CD14-positive monocyte (primary cell): ENCODE measurements at regions not wholly inside any gene's neighbourhood (a gene's known extent, or its start where the extent isn't known, plus 50 kb on each side); places are given as distances from the start of the nearest gene placed in this dataset.

Source experiments
- DNase-seq, 3 donors: peaks; one replicate each; pipeline ENCODE4 v3.0.0-alpha.2; 2011 to 2022
- H2AFZ ChIP-seq: 2 replicates; pipeline ENCODE4 v1.6.0; 2012; ENCODE audit warnings: mild to moderate bottlenecking, low read depth, low read length, inconsistent platforms; ENCODE audit not compliant: insufficient read depth, poor library complexity, severe bottlenecking
- H3K27ac ChIP-seq, 2 donors: 1 replicate in 1 of 2; 2 replicates in 1 of 2; pipeline ENCODE4 v1.5.1; 2012 to 2013; ENCODE audit warnings: low read length in 2 of 2, control low read depth in 1 of 2, inconsistent platforms in 1 of 2, low read depth in 1 of 2, mild to moderate bottlenecking in 1 of 2
- H3K27me3 ChIP-seq, 2 donors: one replicate each; pipeline versions ENCODE4 v1.6.0 to v1.6.1; 2011 to 2013; ENCODE audit warnings: low read length in 2 of 2; ENCODE audit not compliant: control insufficient read depth in 2 of 2, insufficient read depth in 2 of 2
- H3K36me3 ChIP-seq, 2 donors: replicated peaks in 1 of 2; 1 replicate in 1 of 2; 2 replicates in 1 of 2; pipeline versions ENCODE4 v1.5.1 to v1.6.1; 2012 to 2013; ENCODE audit warnings: low read length in 2 of 2, control low read depth in 1 of 2, inconsistent platforms in 1 of 2, mild to moderate bottlenecking in 1 of 2; ENCODE audit not compliant: insufficient read depth in 2 of 2, control insufficient read depth in 1 of 2
- H3K4me1 ChIP-seq, 2 donors: 1 replicate in 1 of 2; 2 replicates in 1 of 2; pipeline versions ENCODE4 v1.5.1 to v1.6.1; 2012 to 2013; ENCODE audit warnings: low read length in 2 of 2, control low read depth in 1 of 2, inconsistent platforms in 1 of 2, mild to moderate bottlenecking in 1 of 2, moderate library complexity in 1 of 2; ENCODE audit not compliant: insufficient read depth in 2 of 2, control insufficient read depth in 1 of 2
- H3K4me2 ChIP-seq: replicated peaks from 2 replicates; pipeline ENCODE3; 2012; ENCODE audit warnings: low read length, moderate library complexity, mild to moderate bottlenecking; ENCODE audit not compliant: poor library complexity, severe bottlenecking; ENCODE audit errors: extremely low read depth
- H3K4me3 ChIP-seq, 3 experiments: fragments of 200-600 bp in 1 of 3; sonication (generic) in 1 of 3; replicated peaks in 1 of 3; 1 replicate in 2 of 3; 2 replicates in 1 of 3; pipeline ENCODE4 v1.5.1; 2011 to 2013; ENCODE audit warnings: low read length in 3 of 3, mild to moderate bottlenecking in 3 of 3, control low read depth in 2 of 3, low read depth in 2 of 3, inconsistent platforms in 1 of 3, moderate library complexity in 1 of 3
- H3K79me2 ChIP-seq: 2 replicates; pipeline ENCODE4 v1.6.0; 2012; ENCODE audit warnings: mild to moderate bottlenecking, control low read depth, inconsistent platforms, low read length, moderate library complexity; ENCODE audit not compliant: insufficient read depth
- H3K9ac ChIP-seq: 2 replicates; pipeline ENCODE4 v1.6.0; 2017; ENCODE audit warnings: low read length, mild to moderate bottlenecking; ENCODE audit not compliant: insufficient read depth, poor library complexity, severe bottlenecking
- H3K9me3 ChIP-seq, 2 donors: replicated peaks in 1 of 2; 1 replicate in 1 of 2; 2 replicates in 1 of 2; pipeline versions ENCODE4 v1.5.1 to v1.6.1; 2012 to 2013; ENCODE audit warnings: low read length in 2 of 2, control low read depth in 1 of 2; ENCODE audit not compliant: control insufficient read depth in 1 of 2, insufficient read depth in 1 of 2
- H4K20me1 ChIP-seq: 2 replicates; pipeline ENCODE4 v1.6.0; 2012; ENCODE audit warnings: mild to moderate bottlenecking, low read length, control low read depth, moderate library complexity; ENCODE audit not compliant: insufficient read depth
- H3K27ac Mint-ChIP-seq, 7 donors: one replicate each; pipeline ENCODE4 v1.8.0; 2020; ENCODE audit warnings: mild to moderate bottlenecking in 7 of 7, mixed read lengths in 7 of 7, moderate library complexity in 6 of 7, inconsistent platforms in 2 of 7
- H3K27me3 Mint-ChIP-seq, 3 donors: one replicate each; pipeline ENCODE4 v1.8.0; 2021 to 2022; ENCODE audit warnings: low read depth in 3 of 3, mild to moderate bottlenecking in 3 of 3, mixed read lengths in 3 of 3, moderate library complexity in 3 of 3, inconsistent platforms in 1 of 3
- H3K36me3 Mint-ChIP-seq, 2 donors: one replicate each; pipeline ENCODE4 v1.8.0; 2020; ENCODE audit warnings: mixed read lengths in 2 of 2, inconsistent platforms in 1 of 2, mild to moderate bottlenecking in 1 of 2
- H3K4me1 Mint-ChIP-seq: one replicate; pipeline ENCODE4 v1.8.0; 2020; ENCODE audit warnings: mild to moderate bottlenecking, mixed read lengths
- H3K4me3 Mint-ChIP-seq, 2 donors: one replicate each; pipeline ENCODE4 v1.8.0; 2020; ENCODE audit warnings: mild to moderate bottlenecking in 2 of 2, mixed read lengths in 2 of 2, moderate library complexity in 1 of 2
- H3K9me3 Mint-ChIP-seq, 7 donors: one replicate each; pipeline ENCODE4 v1.8.0; 2020 to 2022; ENCODE audit warnings: mixed read lengths in 7 of 7, mild to moderate bottlenecking in 6 of 7, moderate library complexity in 6 of 7, inconsistent platforms in 2 of 7
- CTCF ChIP-seq: fragments of 200-600 bp; IDR thresholded peaks from one replicate; pipeline ENCODE4 v1.8.0; 2022; ENCODE audit warnings: antibody characterized with exemption, mild to moderate bottlenecking
- WGBS: methylation state at CpG from one replicate; pipeline ENCODE4 v1.1.5; 2013; ENCODE audit warnings: missing lambda C conversion rate; ENCODE audit not compliant: insufficient coverage; 5-methylcytosine and 5-hydroxymethylcytosine counted together
- intact Hi-C, 2 donors: fragments of 100-400 bp; cut with micrococcal nuclease; formaldehyde crosslinking; loops; one replicate each; pipeline versions ENCODE4 v1.15.0 to v1.15.1; 2023

- H3K4me2 ChIP-seq, result no peak overlapping the region
- H4K20me1 ChIP-seq, result no peaks in the 10 kb centered on the region
- H3K4me3 ChIP-seq, result no peak overlapping the region
- no CpG with 5 or more reads among the region's 7 CpGs for WGBS
- H3K9me3 Mint-ChIP-seq, result peaks cover 0 to 2% (median 0%) of the 10 kb centered on the region in 7 donors
- no peak for TF ChIP-seq CTCF
- intact Hi-C loops, result loop anchor here in 1 of 2 donors (10.0 kb wide), 1 partner anchor 334 kb away; the partner anchor contains the start of gene INHBB
- H3K4me1 ChIP-seq, result no peaks in the 10 kb centered on the region
- H3K9me3 ChIP-seq, result no peaks in the 10 kb centered on the region
- H3K27ac ChIP-seq, result no peak overlapping the region
- peaks cover 0 to 8% of the 10 kb centered on the region in 2 donors for H3K27me3 ChIP-seq
- no peaks in the 10 kb centered on the region for H3K36me3 ChIP-seq
- no peaks in the 10 kb centered on the region for H3K36me3 Mint-ChIP-seq
- H2AFZ ChIP-seq, result no peak overlapping the region
- H3K27me3 Mint-ChIP-seq, result peaks cover 5 to 34% (median 8%) of the 10 kb centered on the region in 3 donors
- peak overlapping the region in 1 of 2 donors; percentile 9 for H3K4me3 Mint-ChIP-seq
- no peak overlapping the region for H3K27ac Mint-ChIP-seq
- H3K9ac ChIP-seq, result no peak overlapping the region
- H3K79me2 ChIP-seq, result no peaks in the 10 kb centered on the region
- H3K4me1 Mint-ChIP-seq, result no peaks in the 10 kb centered on the region
- DNase-seq, result no peak
Measured at GRCh38 chr2:120678926-120679325, 56.7 kb upstream of the GLI2 start.

GRCh38 chr2:120679526-120679925 is 56.1 kb upstream of the GLI2 start:
- Histone ChIP-seq H3K9me3 (no peaks in the 10 kb centered on the region), H4K20me1 (no peaks in the 10 kb centered on the region), H3K4me2 (no peak overlapping the region), H3K4me1 (no peaks in the 10 kb centered on the region), H3K36me3 (no peaks in the 10 kb centered on the region), H3K4me3 (no peak overlapping the region), H3K9ac (no peak overlapping the region), H3K27ac (no peak overlapping the region), H3K27me3 (peaks cover 0 to 8% of the 10 kb centered on the region in 2 donors), H2AFZ (no peak overlapping the region), H3K79me2 (no peaks in the 10 kb centered on the region)
- Mint-ChIP-seq H3K27me3 (peaks cover 5 to 31% (median 8%) of the 10 kb centered on the region in 3 donors), H3K4me3 (no peak overlapping the region), H3K4me1 (no peaks in the 10 kb centered on the region), H3K27ac (no peak overlapping the region), H3K36me3 (no peaks in the 10 kb centered on the region), H3K9me3 (peaks cover 0 to 2% (median 0%) of the 10 kb centered on the region in 7 donors)
- intact Hi-C loops, result loop anchor here in 1 of 2 donors (10.0 kb wide), 1 partner anchor 335 kb away; the partner anchor contains the start of gene INHBB
- 97% methylated on average over 8 of the region's 9 CpGs for WGBS
- no peak for TF ChIP-seq CTCF
- DNase-seq, result no peak
